ENCODE measurements at regions not wholly inside any gene's neighbourhood (a gene's known extent, or its start where the extent isn't known, plus 50 kb on each side); places are given as distances from the start of the nearest gene placed in this dataset.

- TF ChIP-seq POLR2A (IDR thresholded peaks at IDR 0.05) (no peak), CTCF (IDR thresholded peaks at IDR 0.05) (no peak)
These were observed 248.4 kb downstream of the RHOU start for GRCh38 chr1:228983661-228984060.

Data from breast epithelium (tissue), 3 donors.